Glomerular visceral epithelial cell (primary cell): ENCODE measurements at regions not wholly inside any gene's neighbourhood (a gene's known extent, or its start where the extent isn't known, plus 50 kb on each side); places are given as distances from the start of the nearest gene placed in this dataset.
A peak's percentile ranks its signal among the peaks of the same experiment; 100 is the strongest.

Experiments used
- DNase-seq: peaks from one replicate; pipeline ENCODE4 v3.0.0-alpha.2; 2016; ENCODE audit errors: extremely low spot score

GRCh38 chr17:77872199-77872598, 86.3 kb upstream of the TNRC6C start:
- DNase-seq = no peak

- DNase-seq = no peak
These were observed 85.6 kb upstream of the TNRC6C start for GRCh38 chr17:77872714-77873499.

- no peak for DNase-seq
These were observed 84.8 kb upstream of the TNRC6C start for GRCh38 chr17:77873500-77874302.

GRCh38 chr17:77874303-77875050, 84.0 kb upstream of the TNRC6C start:
- DNase-seq = no peak

- peak; percentile 72 for DNase-seq
These were observed 83.3 kb upstream of the TNRC6C start for GRCh38 chr17:77875051-77875780.

GRCh38 chr17:77875881-77876509, 82.5 kb upstream of the TNRC6C start:
- DNase-seq = peak; percentile 7

- no peak for DNase-seq
These were observed 81.5 kb upstream of the TNRC6C start for GRCh38 chr17:77877036-77877435.

- DNase-seq = no peak
These were observed 80.7 kb upstream of the TNRC6C start for GRCh38 chr17:77877646-77878355.

- no peak for DNase-seq
These were observed 79.1 kb upstream of the TNRC6C start for GRCh38 chr17:77879226-77879895.

- DNase-seq = no peak
These were observed 78.6 kb upstream of the TNRC6C start for GRCh38 chr17:77879896-77880280.

- no peak for DNase-seq
These were observed 77.6 kb upstream of the TNRC6C start for GRCh38 chr17:77880711-77881450.

GRCh38 chr17:77881545-77881944, 77.0 kb upstream of the TNRC6C start:
- DNase-seq = no peak

- no peak for DNase-seq
These were observed 76.5 kb upstream of the TNRC6C start for GRCh38 chr17:77882040-77882439.

GRCh38 chr17:77882481-77883212, 75.9 kb upstream of the TNRC6C start:
- no peak for DNase-seq

GRCh38 chr17:77883213-77883650, 75.3 kb upstream of the TNRC6C start:
- DNase-seq = no peak

GRCh38 chr17:77884019-77884418, 74.5 kb upstream of the TNRC6C start:
- DNase-seq = no peak

GRCh38 chr17:77884967-77885641, 73.4 kb upstream of the TNRC6C start:
- no peak for DNase-seq
